HepG2 (cell line): ENCODE measurements at regions not wholly inside any gene's neighbourhood (a gene's known extent, or its start where the extent isn't known, plus 50 kb on each side); places are given as distances from the start of the nearest gene placed in this dataset.

Source experiments
- CENPX ChIP-seq: sonication (generic); formaldehyde crosslinking; IDR thresholded peaks from 2 replicates; pipeline ENCODE4 v1.9.0; 2021; ENCODE audit warnings: mild to moderate bottlenecking, missing genetic modification reagents, moderate library complexity
- DDIT3 ChIP-seq: sonication (generic); formaldehyde crosslinking; IDR thresholded peaks from 2 replicates; pipeline ENCODE4 v1.4.0; 2020; ENCODE audit warnings: mild to moderate bottlenecking, missing genetic modification reagents
- FOSL1 ChIP-seq: sonication (generic); formaldehyde crosslinking; IDR thresholded peaks from 2 replicates; pipeline ENCODE4 v1.9.0; 2021; ENCODE audit warnings: missing genetic modification reagents, borderline replicate concordance
- GATAD1 ChIP-seq: IDR thresholded peaks from 2 replicates; pipeline ENCODE4 v1.6.1; 2016; ENCODE audit warnings: missing genetic modification reagents, missing compliant biosample characterization
- GPN1 ChIP-seq: sonication (generic); formaldehyde crosslinking; IDR thresholded peaks from 2 replicates; pipeline ENCODE4 v1.5.1; 2020; ENCODE audit warnings: missing genetic modification reagents, borderline replicate concordance
- KIAA2018 ChIP-seq: sonication (generic); formaldehyde crosslinking; IDR thresholded peaks from 2 replicates; pipeline ENCODE4 v1.5.0; 2020; ENCODE audit warnings: mild to moderate bottlenecking, missing genetic modification reagents, borderline replicate concordance
- NR2F1 ChIP-seq, 2 experiments: fragments of 450-650 bp in 1 of 2; formaldehyde crosslinking in 1 of 2; IDR thresholded peaks; 2 replicates each; pipeline versions ENCODE4 v1.5.0 to v1.6.1; 2016 to 2020; ENCODE audit warnings: mild to moderate bottlenecking in 1 of 2, missing compliant biosample characterization in 1 of 2, missing genetic modification reagents in 1 of 2, moderate library complexity in 1 of 2
- NR2F2 ChIP-seq: IDR thresholded peaks from 2 replicates; pipeline ENCODE4 v1.6.1; 2012; ENCODE audit warnings: low read depth, inconsistent platforms, borderline replicate concordance
- SMAD3 ChIP-seq: sonication (generic); formaldehyde crosslinking; IDR thresholded peaks from 2 replicates; pipeline ENCODE4 v1.4.0; 2020; ENCODE audit warnings: missing genetic modification reagents
- SSRP1 ChIP-seq: IDR thresholded peaks from 2 replicates; pipeline ENCODE4 v1.6.1; 2016; ENCODE audit warnings: control low read depth
- ZNF263 ChIP-seq: sonication (generic); formaldehyde crosslinking; IDR thresholded peaks from 2 replicates; pipeline ENCODE4 v1.4.0; 2020; ENCODE audit warnings: missing genetic modification reagents
- ZNF276 ChIP-seq: sonication (generic); formaldehyde crosslinking; IDR thresholded peaks from 2 replicates; pipeline ENCODE4 v1.4.0; 2020; ENCODE audit warnings: mild to moderate bottlenecking, low read depth, missing genetic modification reagents
- ZNF879 ChIP-seq: sonication (generic); formaldehyde crosslinking; IDR thresholded peaks from 2 replicates; pipeline ENCODE4 v1.8.1; 2023; ENCODE audit warnings: missing genetic modification reagents
- ZXDC ChIP-seq: sonication (generic); formaldehyde crosslinking; IDR thresholded peaks from 2 replicates; pipeline ENCODE4 v1.5.0; 2020; ENCODE audit warnings: mild to moderate bottlenecking, missing genetic modification reagents

GRCh38 chr6:1055015-1055921, 256.6 kb upstream of the FOXQ1 start (continued):
- TF ChIP-seq DDIT3 (CRISPR knock-in tag): no peak
- TF ChIP-seq GPN1 (CRISPR knock-in tag): no peak
- TF ChIP-seq ZNF276 (CRISPR knock-in tag): no peak
- TF ChIP-seq GATAD1: 0 out of 2 replicates have a peak, but pooled peaks have one; percentile 38
- no peak for TF ChIP-seq CENPX (CRISPR knock-in tag)
- peak; percentile 96 for TF ChIP-seq SMAD3 (CRISPR knock-in tag)
- TF ChIP-seq NR2F1 (CRISPR knock-in tag; IDR thresholded peaks at IDR 0.05): 0 out of 4 replicates have a peak, but pooled peaks of 1 of the 2 experiments have one; percentile 7
- no peak for TF ChIP-seq KIAA2018
- peak; percentile 56; the same call in 1 of the 2 replicates for TF ChIP-seq ZNF263
- peak; percentile 87 for TF ChIP-seq NR2F2
- TF ChIP-seq FOSL1 (CRISPR knock-in tag): no peak
- peak; percentile 96 for TF ChIP-seq ZXDC (CRISPR knock-in tag)
- 0 out of 2 replicates have a peak, but pooled peaks have one; percentile 59 for TF ChIP-seq SSRP1 (CRISPR knock-in tag)
- no peak for TF ChIP-seq ZNF879 (CRISPR knock-in tag)
